ENCODE measurements at regions not wholly inside any gene's neighbourhood (a gene's known extent, or its start where the extent isn't known, plus 50 kb on each side); places are given as distances from the start of the nearest gene placed in this dataset.

DNA sequence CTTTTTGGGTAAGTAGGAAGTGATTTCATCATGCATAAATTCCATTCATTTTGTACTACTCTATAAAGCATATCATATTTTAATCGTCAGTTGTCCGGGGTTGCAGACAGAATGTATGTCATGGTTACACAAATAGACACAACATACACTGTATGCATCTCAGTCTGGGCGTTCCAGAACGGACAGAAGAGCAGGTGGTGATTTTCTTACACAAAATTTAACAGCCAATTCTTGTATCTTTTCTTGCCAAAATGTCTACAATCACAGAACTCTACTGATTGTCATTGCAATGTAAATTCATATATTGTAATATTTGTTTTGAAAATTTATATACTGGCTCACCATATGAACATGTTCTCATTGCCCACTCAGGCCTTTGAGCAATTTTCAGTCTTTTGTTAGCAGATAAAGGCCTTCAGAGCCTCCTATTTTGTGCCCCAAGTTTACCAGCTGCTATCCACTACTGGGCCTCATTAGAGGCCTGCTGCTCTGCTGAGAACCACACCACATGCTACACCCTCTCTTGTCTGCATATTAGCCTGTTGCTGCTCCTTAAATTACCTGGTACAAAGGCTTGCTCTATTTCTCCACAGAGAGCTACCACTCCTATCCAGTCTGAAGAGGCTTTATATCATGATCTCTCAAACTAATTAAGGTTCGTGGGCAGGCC is 61.5 kb downstream of the PRDM13 start:
- POLR2A ChIA-PET: no interaction called here
- H3K27me3 Mint-ChIP-seq (ENCODE audit: low read depth): peaks cover 10% of the 10 kb centered on the region
- H3K9me3 Mint-ChIP-seq: no peaks in the 10 kb centered on the region; the same call in 1 of the 2 replicates
- no peak overlapping the region for H3K27ac Mint-ChIP-seq
- ATAC-seq (no peak), DNase-seq (ENCODE audit: low spot score) (no peak)
- peaks cover 13% of the 10 kb centered on the region for H3K4me1 Mint-ChIP-seq
- CTCF ChIA-PET: no interaction called here
- no peaks in the 10 kb centered on the region for H3K36me3 Mint-ChIP-seq
- TF ChIP-seq CREB1 (CRISPR knock-in tag; IDR thresholded peaks at IDR 0.05) (no peak), PREB (CRISPR knock-in tag; IDR thresholded peaks at IDR 0.05; ENCODE audit: borderline replicate concordance) (no peak), FOXJ3 (CRISPR knock-in tag; IDR thresholded peaks at IDR 0.05; ENCODE audit: borderline replicate concordance) (no peak), ZNF281 (CRISPR knock-in tag; IDR thresholded peaks at IDR 0.05) (no peak), ZBTB21 (CRISPR knock-in tag; IDR thresholded peaks at IDR 0.05; ENCODE audit: borderline replicate concordance) (no peak), ESRRA (CRISPR knock-in tag; IDR thresholded peaks at IDR 0.05; ENCODE audit: borderline replicate concordance) (no peak), MXD4 (CRISPR knock-in tag; IDR thresholded peaks at IDR 0.05; ENCODE audit: borderline replicate concordance) (no peak), ZNF263 (CRISPR knock-in tag; IDR thresholded peaks at IDR 0.05; ENCODE audit: low read depth) (no peak), GTF2I (CRISPR knock-in tag; conservative IDR thresholded peaks at IDR 0.05) (no peak), ZNF423 (CRISPR knock-in tag; IDR thresholded peaks at IDR 0.05) (no peak)
- TF ChIP-seq, protein P1, sequence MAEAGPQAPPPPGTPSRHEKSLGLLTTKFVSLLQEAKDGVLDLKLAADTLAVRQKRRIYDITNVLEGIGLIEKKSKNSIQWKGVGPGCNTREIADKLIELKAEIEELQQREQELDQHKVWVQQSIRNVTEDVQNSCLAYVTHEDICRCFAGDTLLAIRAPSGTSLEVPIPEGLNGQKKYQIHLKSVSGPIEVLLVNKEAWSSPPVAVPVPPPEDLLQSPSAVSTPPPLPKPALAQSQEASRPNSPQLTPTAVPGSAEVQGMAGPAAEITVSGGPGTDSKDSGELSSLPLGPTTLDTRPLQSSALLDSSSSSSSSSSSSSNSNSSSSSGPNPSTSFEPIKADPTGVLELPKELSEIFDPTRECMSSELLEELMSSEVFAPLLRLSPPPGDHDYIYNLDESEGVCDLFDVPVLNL (CRISPR knock-in tag; IDR thresholded peaks at IDR 0.05; ENCODE audit: borderline replicate concordance, low read depth): no peak
- no peak overlapping the region for H3K4me3 Mint-ChIP-seq

DNA sequence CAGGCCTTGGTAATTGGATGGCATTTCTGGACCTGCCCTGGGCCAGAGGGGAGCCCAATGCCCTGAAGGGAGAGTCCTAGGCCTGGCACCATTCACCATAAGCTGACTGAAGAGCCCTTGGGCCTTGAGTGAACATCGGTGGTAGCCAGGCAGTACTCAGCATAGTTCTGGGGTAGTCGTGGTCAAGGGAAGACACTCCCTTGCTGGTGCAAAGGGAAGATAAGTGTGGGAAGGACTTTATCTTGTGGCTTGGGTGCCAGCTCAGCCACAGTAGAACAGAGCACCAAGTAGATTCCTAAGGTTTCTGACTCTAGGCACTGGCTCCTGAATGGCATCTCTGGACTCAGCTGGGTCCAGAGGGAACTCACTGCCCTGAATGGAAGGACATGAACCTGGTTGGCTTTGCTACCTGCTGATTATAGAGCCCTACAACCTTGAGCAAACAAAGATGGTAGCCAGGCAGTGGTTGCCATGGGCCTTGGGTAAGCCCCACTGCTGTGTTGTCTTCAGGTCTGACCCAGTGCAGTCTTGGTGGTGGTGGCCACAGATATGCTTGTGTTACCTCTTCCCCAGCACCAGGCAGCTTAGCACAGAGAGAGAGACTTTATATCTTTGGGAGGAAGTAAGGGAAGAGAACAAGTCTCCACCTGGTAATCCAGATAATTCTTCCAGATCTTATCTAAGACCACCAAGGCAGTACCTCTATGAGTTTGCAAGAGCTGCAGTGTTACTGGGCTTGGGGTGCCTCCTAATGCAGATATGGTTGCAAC is 83.5 kb downstream of the PRDM13 start:
- no peaks in the 10 kb centered on the region for H3K4me1 Mint-ChIP-seq
- H3K27me3 Mint-ChIP-seq (ENCODE audit: low read depth): peaks cover 2% of the 10 kb centered on the region
- no peak overlapping the region for H3K4me3 Mint-ChIP-seq
- ATAC-seq (no peak), DNase-seq (ENCODE audit: low spot score) (no peak)
- H3K36me3 Mint-ChIP-seq: no peaks in the 10 kb centered on the region
- no peak overlapping the region for H3K27ac Mint-ChIP-seq
- H3K9me3 Mint-ChIP-seq: peaks cover 12% of the 10 kb centered on the region
- ChIA-PET POLR2A (no interaction called here), CTCF (no interaction called here)
- TF ChIP-seq E2F5 (CRISPR knock-in tag; IDR thresholded peaks at IDR 0.05) (no peak), ZBTB21 (CRISPR knock-in tag; IDR thresholded peaks at IDR 0.05; ENCODE audit: borderline replicate concordance) (no peak), GTF2I (CRISPR knock-in tag; conservative IDR thresholded peaks at IDR 0.05) (no peak), CBFB (CRISPR knock-in tag; IDR thresholded peaks at IDR 0.05; ENCODE audit: low read depth) (no peak), OVOL2 (CRISPR knock-in tag; IDR thresholded peaks at IDR 0.05; ENCODE audit: borderline replicate concordance) (no peak), SMAD3 (CRISPR knock-in tag; IDR thresholded peaks at IDR 0.05; ENCODE audit: borderline replicate concordance) (no peak), TEAD4 (CRISPR knock-in tag; IDR thresholded peaks at IDR 0.05) (no peak), ATF2 (CRISPR knock-in tag; IDR thresholded peaks at IDR 0.05; ENCODE audit: borderline replicate concordance, low read depth) (no peak), SMAD4 (CRISPR knock-in tag; IDR thresholded peaks at IDR 0.05) (no peak)
- TF ChIP-seq, protein P2, sequence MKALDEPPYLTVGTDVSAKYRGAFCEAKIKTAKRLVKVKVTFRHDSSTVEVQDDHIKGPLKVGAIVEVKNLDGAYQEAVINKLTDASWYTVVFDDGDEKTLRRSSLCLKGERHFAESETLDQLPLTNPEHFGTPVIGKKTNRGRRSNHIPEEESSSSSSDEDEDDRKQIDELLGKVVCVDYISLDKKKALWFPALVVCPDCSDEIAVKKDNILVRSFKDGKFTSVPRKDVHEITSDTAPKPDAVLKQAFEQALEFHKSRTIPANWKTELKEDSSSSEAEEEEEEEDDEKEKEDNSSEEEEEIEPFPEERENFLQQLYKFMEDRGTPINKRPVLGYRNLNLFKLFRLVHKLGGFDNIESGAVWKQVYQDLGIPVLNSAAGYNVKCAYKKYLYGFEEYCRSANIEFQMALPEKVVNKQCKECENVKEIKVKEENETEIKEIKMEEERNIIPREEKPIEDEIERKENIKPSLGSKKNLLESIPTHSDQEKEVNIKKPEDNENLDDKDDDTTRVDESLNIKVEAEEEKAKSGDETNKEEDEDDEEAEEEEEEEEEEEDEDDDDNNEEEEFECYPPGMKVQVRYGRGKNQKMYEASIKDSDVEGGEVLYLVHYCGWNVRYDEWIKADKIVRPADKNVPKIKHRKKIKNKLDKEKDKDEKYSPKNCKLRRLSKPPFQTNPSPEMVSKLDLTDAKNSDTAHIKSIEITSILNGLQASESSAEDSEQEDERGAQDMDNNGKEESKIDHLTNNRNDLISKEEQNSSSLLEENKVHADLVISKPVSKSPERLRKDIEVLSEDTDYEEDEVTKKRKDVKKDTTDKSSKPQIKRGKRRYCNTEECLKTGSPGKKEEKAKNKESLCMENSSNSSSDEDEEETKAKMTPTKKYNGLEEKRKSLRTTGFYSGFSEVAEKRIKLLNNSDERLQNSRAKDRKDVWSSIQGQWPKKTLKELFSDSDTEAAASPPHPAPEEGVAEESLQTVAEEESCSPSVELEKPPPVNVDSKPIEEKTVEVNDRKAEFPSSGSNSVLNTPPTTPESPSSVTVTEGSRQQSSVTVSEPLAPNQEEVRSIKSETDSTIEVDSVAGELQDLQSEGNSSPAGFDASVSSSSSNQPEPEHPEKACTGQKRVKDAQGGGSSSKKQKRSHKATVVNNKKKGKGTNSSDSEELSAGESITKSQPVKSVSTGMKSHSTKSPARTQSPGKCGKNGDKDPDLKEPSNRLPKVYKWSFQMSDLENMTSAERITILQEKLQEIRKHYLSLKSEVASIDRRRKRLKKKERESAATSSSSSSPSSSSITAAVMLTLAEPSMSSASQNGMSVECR (CRISPR knock-in tag; IDR thresholded peaks at IDR 0.05; ENCODE audit: borderline replicate concordance): no peak
- TF ChIP-seq, protein P3, sequence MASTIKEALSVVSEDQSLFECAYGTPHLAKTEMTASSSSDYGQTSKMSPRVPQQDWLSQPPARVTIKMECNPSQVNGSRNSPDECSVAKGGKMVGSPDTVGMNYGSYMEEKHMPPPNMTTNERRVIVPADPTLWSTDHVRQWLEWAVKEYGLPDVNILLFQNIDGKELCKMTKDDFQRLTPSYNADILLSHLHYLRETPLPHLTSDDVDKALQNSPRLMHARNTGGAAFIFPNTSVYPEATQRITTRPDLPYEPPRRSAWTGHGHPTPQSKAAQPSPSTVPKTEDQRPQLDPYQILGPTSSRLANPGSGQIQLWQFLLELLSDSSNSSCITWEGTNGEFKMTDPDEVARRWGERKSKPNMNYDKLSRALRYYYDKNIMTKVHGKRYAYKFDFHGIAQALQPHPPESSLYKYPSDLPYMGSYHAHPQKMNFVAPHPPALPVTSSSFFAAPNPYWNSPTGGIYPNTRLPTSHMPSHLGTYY (CRISPR knock-in tag; IDR thresholded peaks at IDR 0.05): no peak
